ENCODE measurements at regions not wholly inside any gene's neighbourhood (a gene's known extent, or its start where the extent isn't known, plus 50 kb on each side); places are given as distances from the start of the nearest gene placed in this dataset.

GRCh38 chr11:44474702-44475101 is 90.8 kb upstream of the CD82 start:
- TF ChIP-seq CTCF (IDR thresholded peaks at IDR 0.05; ENCODE audit: insufficient read depth, low read depth, low read length): no peak
- TF ChIP-seq EZH2 (IDR thresholded peaks at IDR 0.05; ENCODE audit: insufficient read depth, low read length): no peak

All from astrocyte (in vitro differentiated cells and primary cell).